ENCODE measurements at regions not wholly inside any gene's neighbourhood (a gene's known extent, or its start where the extent isn't known, plus 50 kb on each side); places are given as distances from the start of the nearest gene placed in this dataset.
"Not testable (repeated sequence)": the region's sequence is repeated elsewhere in the genome, so short reads cannot be mapped to it uniquely, and the experiment has no call there.

DNA sequence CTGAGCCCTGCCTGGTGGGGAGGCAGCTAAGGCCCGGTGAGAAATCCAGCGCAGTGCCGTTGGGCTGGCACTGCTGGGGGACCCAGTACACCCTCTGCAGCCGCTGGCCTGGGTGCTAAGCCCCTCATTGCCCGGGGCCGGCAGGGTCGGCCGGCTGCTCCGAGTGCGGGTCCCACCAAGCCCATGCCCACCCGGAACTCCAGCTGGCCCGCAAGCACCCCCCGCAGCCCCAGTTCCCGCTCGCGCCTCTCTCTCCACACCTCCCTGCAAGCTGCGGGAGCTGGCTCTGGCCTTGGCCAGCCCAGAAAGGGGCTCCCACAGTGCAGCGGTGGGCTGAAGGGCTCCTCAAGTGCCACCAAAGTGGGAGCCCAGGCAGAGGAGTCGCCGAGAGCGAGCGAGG is 225.1 kb upstream of the ANKH start:
- not testable (repeated sequence) for DNase-seq (ENCODE audit: low read depth in 2 of 2)

- DNase-seq (ENCODE audit: low read depth in 2 of 2), result no peak
Observed at GRCh38 chr5:15092801-15093200, 221.2 kb upstream of the ANKH start.

DNA sequence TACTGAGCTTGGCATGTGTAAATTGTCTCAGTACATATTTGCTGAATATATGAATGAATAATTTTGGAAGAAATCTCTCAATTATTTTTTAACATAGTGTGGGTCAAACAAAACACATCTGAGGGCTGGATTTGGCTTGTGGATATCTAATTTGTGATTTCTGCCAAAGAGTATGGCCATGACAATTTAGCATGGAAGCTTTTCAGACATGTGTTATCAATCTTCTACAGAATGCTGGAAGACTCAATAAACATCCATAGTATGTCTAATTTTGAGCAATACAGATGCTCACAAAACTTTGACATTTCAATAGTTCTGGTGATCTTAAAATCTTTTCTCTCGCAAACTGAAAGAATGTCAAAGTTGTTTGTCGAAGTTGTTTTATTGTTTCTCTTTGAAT is 214.1 kb upstream of the ANKH start:
- DNase-seq (ENCODE audit: low read depth in 2 of 2), result no peak

- no peak for DNase-seq (ENCODE audit: low read depth in 2 of 2)
Observed at GRCh38 chr5:15082096-15082495, 210.5 kb upstream of the ANKH start.

GRCh38 chr5:15080219-15080618 is 208.6 kb upstream of the ANKH start:
- no peak for DNase-seq (ENCODE audit: low read depth in 2 of 2)

- no peak for DNase-seq (ENCODE audit: low read depth in 2 of 2)
Observed at GRCh38 chr5:15079566-15079965, 208.0 kb upstream of the ANKH start.

DNA sequence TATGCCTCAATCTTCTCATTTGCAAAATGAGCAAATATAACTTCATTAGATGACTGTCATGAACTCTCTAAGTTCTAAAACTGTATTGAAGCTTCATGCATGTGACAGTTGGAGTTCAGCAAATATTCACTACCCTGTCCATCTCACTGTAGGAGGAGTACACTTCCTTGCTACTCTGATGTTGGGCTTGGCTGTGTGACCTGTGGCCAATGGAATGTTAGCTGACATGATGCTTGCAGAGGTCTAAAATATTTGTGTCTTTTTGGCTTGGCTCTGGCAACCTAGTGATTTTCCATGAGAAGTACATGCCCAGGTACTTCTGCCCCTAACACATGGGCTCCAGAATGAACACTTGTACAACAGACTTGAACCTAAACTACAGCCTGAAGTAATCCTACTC is 203.1 kb upstream of the ANKH start:
- no peak for DNase-seq (ENCODE audit: low read depth in 2 of 2)

DNA sequence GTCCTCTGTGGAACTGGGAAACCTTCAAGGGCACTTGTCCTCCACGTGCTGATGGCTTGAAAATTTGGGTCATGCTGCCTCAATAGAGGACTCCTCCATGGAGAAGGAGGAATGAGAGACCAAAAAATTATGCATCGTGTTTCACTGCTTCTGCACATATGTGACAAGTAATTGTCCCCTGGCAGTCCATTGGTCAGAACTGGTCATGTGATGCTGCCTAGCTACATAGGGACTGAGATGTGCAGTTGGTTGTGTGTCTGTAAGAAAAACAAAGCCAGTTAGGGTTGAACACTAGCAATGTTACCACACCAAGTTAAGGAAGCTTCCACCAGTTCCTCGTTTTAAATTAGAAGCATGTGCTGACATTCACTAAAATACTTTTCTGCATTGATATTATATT is 201.9 kb upstream of the ANKH start:
- DNase-seq (ENCODE audit: low read depth in 2 of 2), result no peak

GRCh38 chr5:15070907-15071306 is 199.3 kb upstream of the ANKH start:
- DNase-seq (ENCODE audit: low read depth in 2 of 2), result no peak

DNA sequence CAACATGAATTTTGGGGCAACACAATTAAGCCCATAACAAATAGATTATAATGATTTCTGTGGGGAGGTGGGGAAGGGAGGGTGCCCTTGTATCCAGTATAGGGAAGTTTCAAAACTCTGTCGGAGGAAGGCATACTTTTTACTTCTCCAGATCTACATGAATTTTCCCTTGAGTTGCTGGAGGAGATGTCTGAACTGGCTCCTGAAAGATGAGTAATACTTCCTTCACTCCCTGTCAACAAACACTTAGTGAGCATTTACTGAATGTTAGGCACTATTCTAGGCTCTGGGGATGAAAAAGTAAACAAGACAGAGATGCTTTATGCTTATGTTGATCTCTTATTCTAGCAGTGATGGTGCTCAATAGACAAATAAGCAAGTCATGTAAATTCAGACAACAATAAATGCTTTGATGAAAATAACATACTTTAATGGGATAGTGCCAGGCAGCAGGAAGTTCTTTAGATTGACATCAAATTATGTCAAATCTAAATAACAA is 197.9 kb upstream of the ANKH start:
- DNase-seq (ENCODE audit: low read depth in 2 of 2), result no peak

- no peak for DNase-seq (ENCODE audit: low read depth in 2 of 2)
Observed at GRCh38 chr5:15065091-15065490, 193.5 kb upstream of the ANKH start.

GRCh38 chr5:15064396-15064795 is 192.8 kb upstream of the ANKH start:
- no peak for DNase-seq (ENCODE audit: low read depth in 2 of 2)

DNA sequence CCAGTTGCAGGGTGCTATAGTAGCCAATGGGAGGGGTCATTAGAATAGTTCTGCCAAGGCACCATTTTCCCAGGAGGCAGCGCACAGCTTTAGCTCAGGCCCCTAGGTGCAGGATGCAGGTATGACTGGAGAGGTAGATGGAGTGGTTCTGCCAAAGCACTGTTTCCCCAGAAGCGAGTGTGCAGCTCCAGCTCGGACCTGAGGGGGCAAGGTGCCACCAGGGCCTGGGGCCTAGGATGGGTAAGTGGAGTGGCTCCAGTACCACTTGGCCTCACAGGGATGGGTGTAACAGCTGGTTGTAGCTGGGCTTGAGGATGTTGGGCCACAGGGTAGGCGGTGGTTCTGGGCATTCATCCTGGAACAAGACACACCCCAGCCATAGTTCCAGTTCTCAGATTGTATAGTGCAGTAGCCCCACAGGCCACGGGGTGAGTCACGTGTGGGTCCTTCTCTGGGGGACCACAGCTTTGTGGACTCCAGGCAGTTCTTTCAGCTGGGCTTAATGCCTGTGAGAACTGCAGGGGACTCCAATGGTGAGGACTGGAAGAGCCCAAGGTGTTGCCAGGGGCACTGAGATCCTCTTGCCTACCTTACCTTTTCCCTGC is 185.5 kb upstream of the ANKH start:
- no peak for DNase-seq (ENCODE audit: low read depth in 2 of 2)

- no peak for DNase-seq (ENCODE audit: low read depth in 2 of 2)
Observed at GRCh38 chr5:15044521-15044920, 172.9 kb upstream of the ANKH start.

GRCh38 chr5:15037247-15037908 is 165.8 kb upstream of the ANKH start:
- no peak for DNase-seq (ENCODE audit: low read depth in 2 of 2)

- DNase-seq (ENCODE audit: low read depth in 2 of 2), result no peak
Observed at GRCh38 chr5:15034379-15034778, 162.8 kb upstream of the ANKH start.

GRCh38 chr5:15031180-15031579 is 159.6 kb upstream of the ANKH start:
- no peak for DNase-seq (ENCODE audit: low read depth in 2 of 2)

DNA sequence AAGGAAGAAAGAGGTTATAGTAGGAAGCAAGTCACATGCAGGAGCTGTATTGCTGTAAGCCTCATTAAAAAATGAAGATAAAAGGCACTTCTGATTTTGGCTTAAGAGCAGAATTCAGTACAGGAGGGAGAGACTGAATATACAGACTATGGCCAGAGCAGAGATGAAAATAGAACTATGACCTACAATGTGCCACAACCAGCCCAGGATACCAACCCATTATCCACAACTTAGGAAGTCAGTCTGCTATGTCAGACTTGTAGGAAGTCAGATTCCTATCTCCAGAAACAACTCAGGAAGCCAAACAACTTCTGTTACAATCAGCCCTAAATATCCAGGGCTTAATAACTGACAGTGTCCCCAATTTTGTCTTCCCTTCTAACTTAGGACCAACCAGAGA is 156.2 kb upstream of the ANKH start:
- DNase-seq (ENCODE audit: low read depth in 2 of 2), result no peak

DNA sequence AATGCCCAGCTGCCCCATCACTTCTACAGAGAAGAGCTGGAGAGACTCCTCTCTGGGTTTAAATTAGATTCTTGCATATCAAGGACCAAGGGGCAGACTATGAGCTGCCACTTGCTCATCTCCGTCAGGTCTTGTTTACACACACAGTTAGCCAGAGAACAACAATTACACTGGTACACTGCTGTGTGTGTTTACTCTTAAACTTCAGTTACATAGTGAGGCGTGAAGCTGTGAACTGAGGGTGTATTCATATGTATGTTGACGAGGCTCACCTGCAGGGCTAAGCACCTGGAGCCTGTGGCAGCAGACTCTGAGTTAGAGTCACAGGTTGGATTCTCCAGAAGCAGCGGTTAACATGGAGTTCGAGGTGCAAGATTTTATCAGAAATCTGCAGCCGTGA is 155.4 kb upstream of the ANKH start:
- DNase-seq (ENCODE audit: low read depth in 2 of 2), result no peak

DNA sequence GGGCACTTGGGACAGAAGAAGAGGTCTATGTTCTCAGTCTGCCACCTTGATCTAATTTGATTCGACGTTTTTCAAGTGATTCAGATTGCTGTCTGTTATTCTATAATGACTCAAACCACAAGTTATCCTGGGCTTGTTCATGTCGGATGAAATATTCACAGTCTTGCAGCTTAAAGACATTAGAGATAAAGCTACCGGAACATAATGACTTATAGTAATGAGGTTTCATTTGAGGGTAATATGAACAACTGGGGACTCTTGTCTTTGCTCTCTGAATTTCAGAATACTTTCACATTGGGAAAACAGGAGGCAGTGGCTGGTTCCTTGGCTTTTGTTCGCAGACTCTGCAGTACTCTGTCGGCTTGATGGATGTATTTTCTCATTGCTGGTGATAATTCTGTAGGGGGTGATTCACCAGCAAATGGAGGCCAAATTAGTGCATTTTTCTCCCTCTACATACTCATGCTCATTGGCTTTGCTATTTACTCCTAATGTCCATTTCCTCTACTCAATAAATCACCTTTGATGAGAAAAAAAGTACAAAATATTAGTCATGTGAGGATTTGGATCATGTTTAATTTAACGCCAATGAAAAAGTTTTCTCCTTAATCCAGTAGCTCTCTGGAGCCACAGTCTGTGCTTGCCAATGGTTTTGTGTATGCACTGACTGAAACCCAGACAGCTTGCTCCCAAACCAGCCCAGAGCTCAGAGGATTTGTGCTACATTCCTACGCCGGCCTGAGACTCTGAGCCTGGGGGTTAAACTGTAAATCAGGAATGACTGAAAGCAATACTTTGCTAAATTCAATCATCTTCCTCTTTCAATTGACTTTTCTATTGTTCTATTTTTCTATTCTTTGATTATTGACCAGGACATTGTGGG is 154.7 kb upstream of the ANKH start:
- DNase-seq (ENCODE audit: low read depth in 2 of 2), result no peak

- DNase-seq (ENCODE audit: low read depth in 2 of 2), result no peak
Observed at GRCh38 chr5:15023846-15024245, 152.3 kb upstream of the ANKH start.

DNA sequence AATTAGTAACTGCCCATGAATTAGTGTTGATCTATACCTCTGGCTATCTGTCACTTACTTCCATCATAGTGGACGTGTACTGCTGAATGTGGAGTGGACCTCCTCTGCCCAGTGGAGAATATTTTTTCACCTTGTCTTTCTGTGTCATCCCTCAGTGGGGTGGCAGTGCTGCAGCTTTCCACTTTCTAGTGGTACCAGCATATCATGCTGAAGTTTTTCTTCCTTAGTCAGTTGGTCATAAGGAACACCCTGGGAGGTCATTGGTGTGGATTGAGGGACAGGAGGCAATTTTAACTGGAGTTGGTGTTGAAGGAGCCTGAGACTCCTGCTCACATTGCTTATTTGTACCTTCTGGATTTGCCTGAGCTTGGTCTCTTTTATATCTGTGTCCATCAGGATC is 151.7 kb upstream of the ANKH start:
- no peak for DNase-seq (ENCODE audit: low read depth in 2 of 2)
